Mesendoderm (in vitro differentiated cells): ENCODE measurements at regions not wholly inside any gene's neighbourhood (a gene's known extent, or its start where the extent isn't known, plus 50 kb on each side); places are given as distances from the start of the nearest gene placed in this dataset.

Experiments used
- DNase-seq: peaks from one replicate; pipeline ENCODE4 v3.0.0; 2013
- H2AK5ac ChIP-seq: 2 replicates; pipeline ENCODE4 v1.6.1; 2013; ENCODE audit warnings: low read length, inconsistent platforms
- H2BK120ac ChIP-seq: 2 replicates; pipeline ENCODE4 v1.6.1; 2013; ENCODE audit warnings: low read depth, mild to moderate bottlenecking, low read length, moderate library complexity, mixed read lengths
- H2BK15ac ChIP-seq: replicated peaks from 2 replicates; pipeline ENCODE4 v1.6.1; 2013; ENCODE audit warnings: low read depth, mild to moderate bottlenecking, moderate library complexity
- H2BK5ac ChIP-seq: 2 replicates; pipeline ENCODE4 v1.6.1; 2013; ENCODE audit warnings: low read length, inconsistent platforms
- H3K18ac ChIP-seq: 2 replicates; pipeline ENCODE4 v1.6.1; 2013; ENCODE audit warnings: mild to moderate bottlenecking, low read length, mixed read lengths
- H3K23ac ChIP-seq: one replicate; pipeline ENCODE4 v1.6.1; 2013; ENCODE audit warnings: low read length
- H3K27ac ChIP-seq: 2 replicates; pipeline ENCODE4 v1.5.1; 2013; ENCODE audit warnings: low read depth, mild to moderate bottlenecking, inconsistent platforms, low read length, moderate library complexity
- H3K27me3 ChIP-seq: 2 replicates; pipeline ENCODE4 v1.6.1; 2013; ENCODE audit warnings: low read length, control low read depth, mild to moderate bottlenecking, inconsistent platforms; ENCODE audit not compliant: insufficient read depth, poor library complexity
- H3K36me3 ChIP-seq: 2 replicates; pipeline ENCODE4 v1.6.1; 2013; ENCODE audit warnings: low read length, inconsistent platforms; ENCODE audit not compliant: control insufficient read depth, insufficient read depth
- H3K4ac ChIP-seq: one replicate; pipeline ENCODE4 v1.6.1; 2013; ENCODE audit warnings: low read depth, mild to moderate bottlenecking, low read length, moderate library complexity
- H3K4me1 ChIP-seq: 2 replicates; pipeline ENCODE4 v1.6.1; 2013; ENCODE audit warnings: low read depth, low read length, inconsistent platforms; ENCODE audit not compliant: control insufficient read depth
- H3K4me2 ChIP-seq: 2 replicates; pipeline ENCODE4 v1.6.1; 2013; ENCODE audit warnings: low read length
- H3K4me3 ChIP-seq: 2 replicates; pipeline ENCODE4 v1.5.1; 2013; ENCODE audit warnings: mild to moderate bottlenecking, low read length
- H3K56ac ChIP-seq: one replicate; pipeline ENCODE4 v1.6.1; 2013; ENCODE audit warnings: low read length
- H3K79me1 ChIP-seq: 2 replicates; pipeline ENCODE4 v1.6.1; 2013; ENCODE audit warnings: low read length, inconsistent platforms
- H3K79me2 ChIP-seq: 2 replicates; pipeline ENCODE4 v1.6.1; 2013; ENCODE audit warnings: mild to moderate bottlenecking, low read length; ENCODE audit not compliant: control insufficient read depth, insufficient read depth
- H3K9ac ChIP-seq: 2 replicates; pipeline ENCODE4 v1.6.1; 2013; ENCODE audit warnings: low read length, inconsistent platforms
- H4K5ac ChIP-seq: one replicate; pipeline ENCODE4 v1.6.1; 2013; ENCODE audit warnings: low read length
- H4K8ac ChIP-seq: one replicate; pipeline ENCODE4 v1.6.1; 2013; ENCODE audit warnings: low read depth, mild to moderate bottlenecking, control low read depth, low read length, moderate library complexity
- WGBS: extraction: QIAGEN DNeasy Blood & Tissue Kit; methylation state at CpG from one replicate; pipeline ENCODE4 v1.1.7; 2013; ENCODE audit warnings: low lambda C conversion rate, missing lambda C conversion rate; ENCODE audit not compliant: insufficient coverage; ENCODE audit errors: extremely low coverage; 5-methylcytosine and 5-hydroxymethylcytosine counted together

- Histone ChIP-seq H3K27ac (no peak overlapping the region), H3K4me1 (no peaks in the 10 kb centered on the region), H4K5ac (no peak overlapping the region), H3K18ac (no peak overlapping the region), H3K36me3 (no peaks in the 10 kb centered on the region), H3K9ac (no peak overlapping the region), H2AK5ac (no peak overlapping the region), H2BK15ac (no peak overlapping the region), H3K4ac (no peak overlapping the region), H3K23ac (no peak overlapping the region), H2BK5ac (no peak overlapping the region), H3K27me3 (no peaks in the 10 kb centered on the region), H3K4me3 (no peak overlapping the region), H3K4me2 (no peak overlapping the region), H2BK120ac (no peak overlapping the region), H3K56ac (no peak overlapping the region), H3K79me1 (no peaks in the 10 kb centered on the region), H4K8ac (no peak overlapping the region), H3K79me2 (no peaks in the 10 kb centered on the region)
- WGBS = no CpG with 5 or more reads among the region's 2 CpGs
- DNase-seq = peak; percentile 29
These were observed 621.4 kb upstream of the RGS18 start for GRCh38 chr1:191536791-191537429.

GRCh38 chr1:191541758-191542157, 616.5 kb upstream of the RGS18 start:
- no CpG with 5 or more reads among the region's 1 CpG for WGBS

DNA sequence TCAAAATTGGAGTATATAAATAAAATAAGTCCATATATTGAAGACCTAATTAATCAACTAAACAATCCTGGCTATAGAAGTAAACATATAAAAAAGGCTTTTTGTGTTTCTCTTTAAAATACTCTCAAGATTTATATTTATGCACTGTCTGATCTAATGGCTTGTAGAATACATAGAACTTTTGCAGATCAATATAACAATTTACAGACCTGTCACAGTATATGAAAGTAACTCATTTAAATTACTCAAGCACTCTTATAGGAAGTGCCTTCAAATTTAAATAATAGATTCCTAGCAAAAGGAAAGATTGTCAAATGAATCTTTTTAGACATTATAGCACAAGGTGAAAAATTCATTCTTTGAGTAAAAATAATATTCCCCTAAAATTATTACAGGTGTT, 615.8 kb upstream of the RGS18 start:
- H3K79me2 ChIP-seq = no peaks in the 10 kb centered on the region
- H3K4me3 ChIP-seq = no peak overlapping the region
- H4K8ac ChIP-seq = no peak overlapping the region
- no peak overlapping the region for H3K56ac ChIP-seq
- no peaks in the 10 kb centered on the region for H3K27me3 ChIP-seq
- H2BK5ac ChIP-seq = no peak overlapping the region
- no peaks in the 10 kb centered on the region for H3K4me1 ChIP-seq
- no peak overlapping the region for H2BK120ac ChIP-seq
- H3K27ac ChIP-seq = no peak overlapping the region
- no peak overlapping the region for H3K4me2 ChIP-seq
- H4K5ac ChIP-seq = no peak overlapping the region
- no peak overlapping the region for H2BK15ac ChIP-seq
- no peaks in the 10 kb centered on the region for H3K36me3 ChIP-seq
- no peak overlapping the region for H3K9ac ChIP-seq
- H3K4ac ChIP-seq = no peak overlapping the region
- no peak for DNase-seq
- H2AK5ac ChIP-seq = no peak overlapping the region
- H3K23ac ChIP-seq = no peak overlapping the region
- no peak overlapping the region for H3K18ac ChIP-seq
- no peaks in the 10 kb centered on the region for H3K79me1 ChIP-seq

More at GRCh38 chr1:191541758-191542157, 616.5 kb upstream of the RGS18 start:
- no peak for DNase-seq
- Histone ChIP-seq H2BK120ac (no peak overlapping the region), H2AK5ac (no peak overlapping the region), H3K18ac (no peak overlapping the region), H3K56ac (no peak overlapping the region), H3K9ac (no peak overlapping the region), H3K79me1 (no peaks in the 10 kb centered on the region), H3K4ac (no peak overlapping the region), H3K23ac (no peak overlapping the region), H3K27me3 (no peaks in the 10 kb centered on the region), H3K27ac (no peak overlapping the region), H3K4me2 (no peak overlapping the region), H3K36me3 (no peaks in the 10 kb centered on the region), H4K8ac (no peak overlapping the region), H3K4me1 (no peaks in the 10 kb centered on the region), H3K79me2 (no peaks in the 10 kb centered on the region), H2BK5ac (no peak overlapping the region), H2BK15ac (no peak overlapping the region), H3K4me3 (no peak overlapping the region), H4K5ac (no peak overlapping the region)

DNA sequence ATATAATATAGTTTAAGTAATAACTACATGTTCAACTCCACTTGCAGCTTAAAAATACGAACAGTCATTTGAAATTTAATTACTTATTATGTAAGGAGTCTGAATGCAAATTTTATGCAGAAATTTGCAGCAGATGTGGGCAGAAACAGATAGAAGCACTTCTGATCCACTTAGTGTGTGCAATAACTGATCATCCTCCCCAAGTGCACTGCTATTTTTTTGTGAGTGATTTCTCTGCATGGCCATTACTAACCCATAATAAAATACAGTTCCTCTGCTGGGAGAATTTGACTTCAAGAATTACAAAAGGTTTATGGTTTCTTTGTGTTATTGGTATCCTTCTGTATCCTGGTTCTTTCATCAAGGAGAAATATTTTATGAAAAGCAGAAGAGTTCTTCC, 611.5 kb upstream of the RGS18 start:
- Histone ChIP-seq H3K18ac (no peak overlapping the region), H3K4ac (no peak overlapping the region), H3K79me2 (no peaks in the 10 kb centered on the region), H2BK15ac (no peak overlapping the region), H4K8ac (no peak overlapping the region), H3K4me1 (no peaks in the 10 kb centered on the region), H3K23ac (no peak overlapping the region), H2BK120ac (no peak overlapping the region), H3K4me3 (no peak overlapping the region), H4K5ac (no peak overlapping the region), H2BK5ac (no peak overlapping the region), H3K9ac (no peak overlapping the region), H3K4me2 (no peak overlapping the region), H3K36me3 (no peaks in the 10 kb centered on the region), H3K27me3 (no peaks in the 10 kb centered on the region), H3K27ac (no peak overlapping the region), H3K56ac (no peak overlapping the region), H3K79me1 (no peaks in the 10 kb centered on the region), H2AK5ac (no peak overlapping the region)
- WGBS = no CpG with 5 or more reads among the region's 1 CpG
- DNase-seq = no peak

- Histone ChIP-seq H3K79me1 (no peaks in the 10 kb centered on the region), H3K4me2 (no peak overlapping the region), H3K18ac (no peak overlapping the region), H3K9ac (no peak overlapping the region), H4K8ac (no peak overlapping the region), H2BK15ac (no peak overlapping the region), H3K56ac (no peak overlapping the region), H4K5ac (no peak overlapping the region), H3K27ac (no peak overlapping the region), H2AK5ac (no peak overlapping the region), H2BK5ac (no peak overlapping the region), H2BK120ac (no peak overlapping the region), H3K79me2 (no peaks in the 10 kb centered on the region), H3K4me1 (no peaks in the 10 kb centered on the region), H3K27me3 (no peaks in the 10 kb centered on the region), H3K4ac (no peak overlapping the region), H3K4me3 (no peak overlapping the region), H3K23ac (no peak overlapping the region), H3K36me3 (no peaks in the 10 kb centered on the region)
- DNase-seq = no peak
- WGBS = no CpG with 5 or more reads among the region's 2 CpGs
These were observed 607.2 kb upstream of the RGS18 start for GRCh38 chr1:191551019-191551418.

DNA sequence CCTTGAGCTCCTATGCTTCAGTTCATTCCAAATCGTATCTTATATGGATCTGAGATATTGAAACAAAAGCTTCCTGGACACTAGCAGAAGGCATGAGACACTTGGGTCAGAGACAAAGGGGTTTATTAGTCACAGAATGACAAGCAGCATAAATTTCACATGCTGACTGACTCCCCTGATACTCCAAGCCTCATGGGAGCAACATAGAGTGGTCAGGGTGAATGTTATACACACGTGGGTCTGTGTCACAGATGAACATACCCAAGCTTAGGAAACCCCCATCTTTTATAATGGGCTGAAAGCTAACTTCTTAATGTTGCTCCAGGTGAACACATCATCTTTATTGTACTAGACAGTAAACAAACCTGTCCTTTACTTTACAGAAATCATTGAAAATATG, 599.9 kb upstream of the RGS18 start:
- Histone ChIP-seq H3K27ac (peak overlapping the region; percentile 27), H3K23ac (no peak overlapping the region), H2AK5ac (no peak overlapping the region), H3K4me1 (no peaks in the 10 kb centered on the region), H3K79me2 (no peaks in the 10 kb centered on the region), H3K27me3 (no peaks in the 10 kb centered on the region), H3K4me2 (no peak overlapping the region), H4K8ac (no peak overlapping the region), H2BK15ac (no peak overlapping the region), H3K9ac (no peak overlapping the region), H2BK5ac (peak overlapping the region; percentile 57), H2BK120ac (peak overlapping the region; percentile 8), H3K56ac (peak overlapping the region; percentile 38), H3K18ac (peak overlapping the region; percentile 30), H4K5ac (no peak overlapping the region), H3K79me1 (no peaks in the 10 kb centered on the region), H3K4me3 (no peak overlapping the region), H3K4ac (peak overlapping the region; percentile 55), H3K36me3 (no peaks in the 10 kb centered on the region)
- no peak for DNase-seq
- no CpG with 5 or more reads among the region's 2 CpGs for WGBS
